ENCODE measurements at regions not wholly inside any gene's neighbourhood (a gene's known extent, or its start where the extent isn't known, plus 50 kb on each side); places are given as distances from the start of the nearest gene placed in this dataset.

DNA sequence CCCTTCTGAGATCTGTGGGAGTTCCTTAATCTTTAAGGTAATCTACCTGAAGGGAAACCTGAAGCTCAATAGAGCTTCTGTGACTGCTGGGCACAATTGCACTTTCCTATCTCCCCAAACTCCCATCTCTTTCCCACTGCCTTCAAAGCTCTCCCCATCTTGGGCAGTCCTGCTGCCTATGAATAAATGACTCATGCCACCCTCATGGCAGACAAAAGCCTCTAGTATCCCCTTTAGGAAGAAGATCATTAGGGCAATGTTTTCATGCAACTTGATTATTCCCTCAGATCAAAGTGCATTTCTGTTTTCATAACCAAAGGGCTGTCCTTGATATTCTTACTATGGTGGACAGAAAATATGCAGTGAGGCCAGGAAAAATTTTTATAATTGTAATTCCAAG, 704.9 kb upstream of the LRRN3 start:
- H3K36me3 ChIP-seq (replicated peaks in 1 of 2; ENCODE audit: insufficient read depth in 1 of 2, low read depth in 2 of 2) = no peaks in the 10 kb centered on the region
- ATAC-seq = no peak

DNA sequence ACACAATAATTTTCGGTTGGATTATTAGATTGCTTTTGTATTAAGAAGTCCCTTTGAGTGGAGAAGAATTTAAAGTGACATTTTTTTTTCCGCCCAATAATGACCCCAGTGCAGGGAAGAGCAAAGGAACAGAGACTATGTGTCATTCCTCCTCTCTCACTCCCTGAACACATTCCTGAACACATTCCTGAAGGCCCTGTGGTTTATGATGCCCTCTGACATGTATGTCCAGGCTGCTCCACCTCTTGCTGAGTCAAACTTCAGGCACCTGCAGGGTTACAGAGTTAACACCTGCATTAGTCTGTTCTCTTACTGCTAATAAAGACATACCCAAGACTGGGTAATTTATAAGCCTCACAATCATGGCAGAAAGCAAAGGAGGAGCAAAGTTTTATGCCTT, 704.0 kb upstream of the LRRN3 start:
- Histone ChIP-seq H3K4me1 (no peaks in the 10 kb centered on the region), H3K9me3 (no peaks in the 10 kb centered on the region), H3K27me3 (no peaks in the 10 kb centered on the region), H3K4me3 (no peak overlapping the region), H3K27ac (no peak overlapping the region), H3K36me3 (replicated peaks in 1 of 2; ENCODE audit: insufficient read depth in 1 of 2, low read depth in 2 of 2) (no peaks in the 10 kb centered on the region)
- ATAC-seq (peak; percentile 24), DNase-seq (no peak)
- intact Hi-C loops (cut with DNase I) = no loop called here
- WGBS, 2 donors = 41 to 45% methylated on average over 2 of the region's 2 CpGs
- TF ChIP-seq, protein P1, sequence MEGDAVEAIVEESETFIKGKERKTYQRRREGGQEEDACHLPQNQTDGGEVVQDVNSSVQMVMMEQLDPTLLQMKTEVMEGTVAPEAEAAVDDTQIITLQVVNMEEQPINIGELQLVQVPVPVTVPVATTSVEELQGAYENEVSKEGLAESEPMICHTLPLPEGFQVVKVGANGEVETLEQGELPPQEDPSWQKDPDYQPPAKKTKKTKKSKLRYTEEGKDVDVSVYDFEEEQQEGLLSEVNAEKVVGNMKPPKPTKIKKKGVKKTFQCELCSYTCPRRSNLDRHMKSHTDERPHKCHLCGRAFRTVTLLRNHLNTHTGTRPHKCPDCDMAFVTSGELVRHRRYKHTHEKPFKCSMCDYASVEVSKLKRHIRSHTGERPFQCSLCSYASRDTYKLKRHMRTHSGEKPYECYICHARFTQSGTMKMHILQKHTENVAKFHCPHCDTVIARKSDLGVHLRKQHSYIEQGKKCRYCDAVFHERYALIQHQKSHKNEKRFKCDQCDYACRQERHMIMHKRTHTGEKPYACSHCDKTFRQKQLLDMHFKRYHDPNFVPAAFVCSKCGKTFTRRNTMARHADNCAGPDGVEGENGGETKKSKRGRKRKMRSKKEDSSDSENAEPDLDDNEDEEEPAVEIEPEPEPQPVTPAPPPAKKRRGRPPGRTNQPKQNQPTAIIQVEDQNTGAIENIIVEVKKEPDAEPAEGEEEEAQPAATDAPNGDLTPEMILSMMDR (IDR thresholded peaks at IDR 0.05) = no peak
- no peak for TF ChIP-seq POLR2A (IDR thresholded peaks at IDR 0.05)

More for the DNA sequence above, 704.9 kb upstream of the LRRN3 start:
- intact Hi-C loops (cut with DNase I) = no loop called here
- Histone ChIP-seq H3K4me1 (no peaks in the 10 kb centered on the region), H3K9me3 (no peaks in the 10 kb centered on the region), H3K27me3 (no peaks in the 10 kb centered on the region), H3K27ac (no peak overlapping the region), H3K4me3 (no peak overlapping the region)
- DNase-seq = no peak
- TF ChIP-seq, protein P1 (IDR thresholded peaks at IDR 0.05) = no peak
- no peak for TF ChIP-seq POLR2A (IDR thresholded peaks at IDR 0.05)

DNA sequence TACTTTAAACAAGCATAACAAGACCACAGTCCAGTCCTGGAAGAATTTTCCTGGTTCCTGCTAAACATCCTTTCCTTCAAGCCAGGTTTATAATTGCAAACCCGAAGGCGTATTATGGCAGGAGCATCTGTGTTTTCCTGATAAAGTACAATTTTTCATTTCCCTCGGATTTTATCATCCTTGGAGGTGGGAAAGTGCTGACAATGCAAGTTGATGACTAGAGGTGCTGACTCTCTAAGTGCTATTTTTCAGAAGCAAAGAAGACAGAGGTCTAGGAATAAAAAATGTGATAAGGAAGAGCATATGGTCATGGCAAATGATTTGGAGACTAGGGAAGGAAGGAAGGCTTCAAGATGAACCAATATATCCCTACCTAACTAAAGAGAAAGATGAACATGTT, 703.2 kb upstream of the LRRN3 start:
- no peaks in the 10 kb centered on the region for H3K36me3 ChIP-seq (replicated peaks in 1 of 2; ENCODE audit: insufficient read depth in 1 of 2, low read depth in 2 of 2)
- ATAC-seq (no peak), DNase-seq (no peak)
- no peaks in the 10 kb centered on the region for H3K27me3 ChIP-seq
- no peak overlapping the region for H3K27ac ChIP-seq
- intact Hi-C loops (cut with DNase I) = no loop called here
- no peaks in the 10 kb centered on the region for H3K4me1 ChIP-seq
- WGBS, 2 donors = 52 to 56% methylated on average over 3 of the region's 3 CpGs
- H3K4me3 ChIP-seq = no peak overlapping the region
- H3K9me3 ChIP-seq = no peaks in the 10 kb centered on the region
- TF ChIP-seq, protein P1 (IDR thresholded peaks at IDR 0.05) = no peak

DNA sequence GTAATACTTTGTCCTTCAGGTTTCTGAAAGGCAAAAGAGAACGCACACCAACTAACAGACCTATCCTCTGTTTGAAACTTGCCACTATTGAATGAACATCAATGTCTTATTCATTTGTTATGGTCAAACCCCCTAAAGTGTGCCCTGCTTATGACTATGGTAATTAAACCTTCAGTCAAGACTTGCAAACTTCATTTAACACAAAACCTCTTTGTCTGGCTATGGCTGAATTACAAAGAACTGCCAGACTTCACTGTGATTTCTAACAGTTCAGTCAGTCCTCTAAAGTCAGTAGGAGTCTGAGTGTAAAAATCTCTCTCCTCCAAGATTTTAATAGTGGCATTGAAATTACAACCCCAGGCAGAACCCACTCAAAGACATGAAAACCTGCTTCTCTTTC, 702.5 kb upstream of the LRRN3 start:
- Histone ChIP-seq H3K27me3 (no peaks in the 10 kb centered on the region), H3K36me3 (replicated peaks in 1 of 2; ENCODE audit: insufficient read depth in 1 of 2, low read depth in 2 of 2) (no peaks in the 10 kb centered on the region), H3K4me1 (no peaks in the 10 kb centered on the region), H3K9me3 (no peaks in the 10 kb centered on the region), H3K4me3 (no peak overlapping the region), H3K27ac (no peak overlapping the region)
- DNase-seq (no peak), ATAC-seq (no peak)
- intact Hi-C loops (cut with DNase I) = no loop called here
- TF ChIP-seq, protein P1 (IDR thresholded peaks at IDR 0.05) = no peak
- no peak for TF ChIP-seq POLR2A (IDR thresholded peaks at IDR 0.05)
- WGBS, 2 donors = 49 to 65% methylated on average over 1 of the region's 1 CpG

DNA sequence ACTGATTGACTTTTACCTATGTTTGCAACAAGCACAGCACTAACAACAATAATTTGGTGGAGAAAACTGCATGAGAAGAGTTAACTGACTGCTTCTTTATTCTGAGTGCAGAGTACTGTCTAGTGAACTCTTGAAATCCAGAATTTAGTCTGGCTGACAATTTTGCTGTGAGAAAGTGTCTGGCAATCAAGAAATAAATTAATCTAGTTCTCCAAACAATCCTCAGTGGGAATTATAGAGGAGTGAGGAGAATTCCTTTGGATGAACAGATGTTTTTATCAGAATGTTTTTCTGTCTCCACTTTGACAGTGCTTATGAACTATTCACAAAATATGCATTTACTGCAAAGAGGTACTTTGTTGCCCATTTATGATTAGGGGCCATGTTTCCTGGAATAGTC, 694.9 kb upstream of the LRRN3 start:
- TF ChIP-seq POLR2A (IDR thresholded peaks at IDR 0.05) = no peak
- TF ChIP-seq, protein P1 (IDR thresholded peaks at IDR 0.05) = no peak
- no peak overlapping the region for H3K4me3 ChIP-seq
- no peaks in the 10 kb centered on the region for H3K4me1 ChIP-seq
- H3K27ac ChIP-seq = no peak overlapping the region
- ATAC-seq (no peak), DNase-seq (no peak)
- H3K36me3 ChIP-seq (replicated peaks in 1 of 2; ENCODE audit: insufficient read depth in 1 of 2, low read depth in 2 of 2) = no peaks in the 10 kb centered on the region
- H3K27me3 ChIP-seq = no peaks in the 10 kb centered on the region
- intact Hi-C loops (cut with DNase I) = no loop called here
- no peaks in the 10 kb centered on the region for H3K9me3 ChIP-seq

All from body of pancreas (tissue), 4 donors.